CD14-positive monocyte (primary cell): ENCODE measurements at regions not wholly inside any gene's neighbourhood (a gene's known extent, or its start where the extent isn't known, plus 50 kb on each side); places are given as distances from the start of the nearest gene placed in this dataset.

Experiments
- DNase-seq, 3 donors: peaks; one replicate each; pipeline ENCODE4 v3.0.0-alpha.2; 2011 to 2022
- H2AFZ ChIP-seq: 2 replicates; pipeline ENCODE4 v1.6.0; 2012; ENCODE audit warnings: mild to moderate bottlenecking, low read depth, low read length, inconsistent platforms; ENCODE audit not compliant: insufficient read depth, poor library complexity, severe bottlenecking
- H3K27ac ChIP-seq, 2 donors: 1 replicate in 1 of 2; 2 replicates in 1 of 2; pipeline ENCODE4 v1.5.1; 2012 to 2013; ENCODE audit warnings: low read length in 2 of 2, control low read depth in 1 of 2, inconsistent platforms in 1 of 2, low read depth in 1 of 2, mild to moderate bottlenecking in 1 of 2
- H3K27me3 ChIP-seq, 2 donors: one replicate each; pipeline versions ENCODE4 v1.6.0 to v1.6.1; 2011 to 2013; ENCODE audit warnings: low read length in 2 of 2; ENCODE audit not compliant: control insufficient read depth in 2 of 2, insufficient read depth in 2 of 2
- H3K36me3 ChIP-seq, 2 donors: replicated peaks in 1 of 2; 1 replicate in 1 of 2; 2 replicates in 1 of 2; pipeline versions ENCODE4 v1.5.1 to v1.6.1; 2012 to 2013; ENCODE audit warnings: low read length in 2 of 2, control low read depth in 1 of 2, inconsistent platforms in 1 of 2, mild to moderate bottlenecking in 1 of 2; ENCODE audit not compliant: insufficient read depth in 2 of 2, control insufficient read depth in 1 of 2
- H3K4me1 ChIP-seq, 2 donors: 1 replicate in 1 of 2; 2 replicates in 1 of 2; pipeline versions ENCODE4 v1.5.1 to v1.6.1; 2012 to 2013; ENCODE audit warnings: low read length in 2 of 2, control low read depth in 1 of 2, inconsistent platforms in 1 of 2, mild to moderate bottlenecking in 1 of 2, moderate library complexity in 1 of 2; ENCODE audit not compliant: insufficient read depth in 2 of 2, control insufficient read depth in 1 of 2
- H3K4me2 ChIP-seq: replicated peaks from 2 replicates; pipeline ENCODE3; 2012; ENCODE audit warnings: low read length, moderate library complexity, mild to moderate bottlenecking; ENCODE audit not compliant: poor library complexity, severe bottlenecking; ENCODE audit errors: extremely low read depth
- H3K4me3 ChIP-seq, 3 experiments: fragments of 200-600 bp in 1 of 3; sonication (generic) in 1 of 3; replicated peaks in 1 of 3; 1 replicate in 2 of 3; 2 replicates in 1 of 3; pipeline ENCODE4 v1.5.1; 2011 to 2013; ENCODE audit warnings: low read length in 3 of 3, mild to moderate bottlenecking in 3 of 3, control low read depth in 2 of 3, low read depth in 2 of 3, inconsistent platforms in 1 of 3, moderate library complexity in 1 of 3
- H3K79me2 ChIP-seq: 2 replicates; pipeline ENCODE4 v1.6.0; 2012; ENCODE audit warnings: mild to moderate bottlenecking, control low read depth, inconsistent platforms, low read length, moderate library complexity; ENCODE audit not compliant: insufficient read depth
- H3K9ac ChIP-seq: 2 replicates; pipeline ENCODE4 v1.6.0; 2017; ENCODE audit warnings: low read length, mild to moderate bottlenecking; ENCODE audit not compliant: insufficient read depth, poor library complexity, severe bottlenecking
- H3K9me3 ChIP-seq, 2 donors: replicated peaks in 1 of 2; 1 replicate in 1 of 2; 2 replicates in 1 of 2; pipeline versions ENCODE4 v1.5.1 to v1.6.1; 2012 to 2013; ENCODE audit warnings: low read length in 2 of 2, control low read depth in 1 of 2; ENCODE audit not compliant: control insufficient read depth in 1 of 2, insufficient read depth in 1 of 2
- H4K20me1 ChIP-seq: 2 replicates; pipeline ENCODE4 v1.6.0; 2012; ENCODE audit warnings: mild to moderate bottlenecking, low read length, control low read depth, moderate library complexity; ENCODE audit not compliant: insufficient read depth
- H3K27ac Mint-ChIP-seq, 7 donors: one replicate each; pipeline ENCODE4 v1.8.0; 2020; ENCODE audit warnings: mild to moderate bottlenecking in 7 of 7, mixed read lengths in 7 of 7, moderate library complexity in 6 of 7, inconsistent platforms in 2 of 7
- H3K27me3 Mint-ChIP-seq, 3 donors: one replicate each; pipeline ENCODE4 v1.8.0; 2021 to 2022; ENCODE audit warnings: low read depth in 3 of 3, mild to moderate bottlenecking in 3 of 3, mixed read lengths in 3 of 3, moderate library complexity in 3 of 3, inconsistent platforms in 1 of 3
- H3K36me3 Mint-ChIP-seq, 2 donors: one replicate each; pipeline ENCODE4 v1.8.0; 2020; ENCODE audit warnings: mixed read lengths in 2 of 2, inconsistent platforms in 1 of 2, mild to moderate bottlenecking in 1 of 2
- H3K4me1 Mint-ChIP-seq: one replicate; pipeline ENCODE4 v1.8.0; 2020; ENCODE audit warnings: mild to moderate bottlenecking, mixed read lengths
- H3K4me3 Mint-ChIP-seq, 2 donors: one replicate each; pipeline ENCODE4 v1.8.0; 2020; ENCODE audit warnings: mild to moderate bottlenecking in 2 of 2, mixed read lengths in 2 of 2, moderate library complexity in 1 of 2
- H3K9me3 Mint-ChIP-seq, 7 donors: one replicate each; pipeline ENCODE4 v1.8.0; 2020 to 2022; ENCODE audit warnings: mixed read lengths in 7 of 7, mild to moderate bottlenecking in 6 of 7, moderate library complexity in 6 of 7, inconsistent platforms in 2 of 7
- WGBS: methylation state at CpG from one replicate; pipeline ENCODE4 v1.1.5; 2013; ENCODE audit warnings: missing lambda C conversion rate; ENCODE audit not compliant: insufficient coverage; 5-methylcytosine and 5-hydroxymethylcytosine counted together
- intact Hi-C, 2 donors: fragments of 100-400 bp; cut with micrococcal nuclease; formaldehyde crosslinking; loops; one replicate each; pipeline versions ENCODE4 v1.15.0 to v1.15.1; 2023
- TF ChIP-seq, protein P1 (sequence below): fragments of 200-600 bp; IDR thresholded peaks from one replicate; pipeline ENCODE4 v1.8.0; 2022; ENCODE audit warnings: antibody characterized with exemption, mild to moderate bottlenecking

DNA sequence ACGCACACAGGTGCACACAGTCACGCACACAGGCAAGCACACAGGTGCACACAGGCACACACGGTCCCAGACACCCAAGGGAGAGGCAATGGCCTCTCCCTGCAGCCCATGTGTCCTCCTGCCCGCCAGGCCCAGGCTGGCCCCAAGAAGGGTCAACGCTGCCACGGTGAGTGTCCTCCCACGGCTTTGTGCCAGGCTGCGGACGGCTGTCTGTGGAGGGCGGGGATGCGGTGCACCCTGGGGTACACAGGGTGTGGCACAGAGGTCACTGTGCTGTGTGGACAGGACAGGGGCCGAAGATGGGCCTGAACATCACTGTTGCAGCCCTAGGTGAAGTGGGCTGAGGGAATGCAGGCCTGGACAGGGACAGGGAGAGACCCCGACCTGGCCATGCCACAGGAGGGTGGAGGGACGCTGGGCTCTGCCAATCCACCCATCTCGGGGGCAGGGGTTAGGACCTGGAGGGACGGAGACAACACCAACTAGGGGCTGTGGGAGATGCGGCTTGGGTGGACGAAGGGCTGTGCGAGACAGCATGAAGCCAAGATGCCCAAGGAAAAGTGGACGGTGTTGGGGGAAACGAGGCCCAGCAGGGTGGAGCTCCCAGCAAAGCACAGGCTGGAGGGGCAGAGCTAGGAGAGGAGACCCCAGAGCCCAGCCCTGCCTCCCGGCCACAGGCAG lies 523.8 kb downstream of the BRD1 start:
- H3K36me3 Mint-ChIP-seq, result no peaks in the 10 kb centered on the region
- DNase-seq, result no peak
- H3K27me3 Mint-ChIP-seq, result peaks cover 5 to 8% (median 5%) of the 10 kb centered on the region in 3 donors
- no peaks in the 10 kb centered on the region for H3K4me1 ChIP-seq
- intact Hi-C loops, result no loop called here
- H3K4me3 Mint-ChIP-seq, result no peak overlapping the region
- no peaks in the 10 kb centered on the region for H3K79me2 ChIP-seq
- H4K20me1 ChIP-seq, result no peaks in the 10 kb centered on the region
- peaks cover 0 to 1% (median 0%) of the 10 kb centered on the region in 7 donors for H3K9me3 Mint-ChIP-seq
- TF ChIP-seq, protein P1, sequence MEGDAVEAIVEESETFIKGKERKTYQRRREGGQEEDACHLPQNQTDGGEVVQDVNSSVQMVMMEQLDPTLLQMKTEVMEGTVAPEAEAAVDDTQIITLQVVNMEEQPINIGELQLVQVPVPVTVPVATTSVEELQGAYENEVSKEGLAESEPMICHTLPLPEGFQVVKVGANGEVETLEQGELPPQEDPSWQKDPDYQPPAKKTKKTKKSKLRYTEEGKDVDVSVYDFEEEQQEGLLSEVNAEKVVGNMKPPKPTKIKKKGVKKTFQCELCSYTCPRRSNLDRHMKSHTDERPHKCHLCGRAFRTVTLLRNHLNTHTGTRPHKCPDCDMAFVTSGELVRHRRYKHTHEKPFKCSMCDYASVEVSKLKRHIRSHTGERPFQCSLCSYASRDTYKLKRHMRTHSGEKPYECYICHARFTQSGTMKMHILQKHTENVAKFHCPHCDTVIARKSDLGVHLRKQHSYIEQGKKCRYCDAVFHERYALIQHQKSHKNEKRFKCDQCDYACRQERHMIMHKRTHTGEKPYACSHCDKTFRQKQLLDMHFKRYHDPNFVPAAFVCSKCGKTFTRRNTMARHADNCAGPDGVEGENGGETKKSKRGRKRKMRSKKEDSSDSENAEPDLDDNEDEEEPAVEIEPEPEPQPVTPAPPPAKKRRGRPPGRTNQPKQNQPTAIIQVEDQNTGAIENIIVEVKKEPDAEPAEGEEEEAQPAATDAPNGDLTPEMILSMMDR, result no peak
- WGBS, result 89% methylated on average over 21 of the region's 22 CpGs
- no peak overlapping the region for H3K27ac ChIP-seq
- H2AFZ ChIP-seq, result no peak overlapping the region
- H3K36me3 ChIP-seq, result no peaks in the 10 kb centered on the region
- no peak overlapping the region for H3K4me2 ChIP-seq
- H3K9ac ChIP-seq, result no peak overlapping the region
- no peak overlapping the region for H3K27ac Mint-ChIP-seq
- peaks cover 0 to 4% of the 10 kb centered on the region in 2 donors for H3K27me3 ChIP-seq
- no peak overlapping the region for H3K4me3 ChIP-seq
- no peaks in the 10 kb centered on the region for H3K4me1 Mint-ChIP-seq
- no peaks in the 10 kb centered on the region for H3K9me3 ChIP-seq

DNA sequence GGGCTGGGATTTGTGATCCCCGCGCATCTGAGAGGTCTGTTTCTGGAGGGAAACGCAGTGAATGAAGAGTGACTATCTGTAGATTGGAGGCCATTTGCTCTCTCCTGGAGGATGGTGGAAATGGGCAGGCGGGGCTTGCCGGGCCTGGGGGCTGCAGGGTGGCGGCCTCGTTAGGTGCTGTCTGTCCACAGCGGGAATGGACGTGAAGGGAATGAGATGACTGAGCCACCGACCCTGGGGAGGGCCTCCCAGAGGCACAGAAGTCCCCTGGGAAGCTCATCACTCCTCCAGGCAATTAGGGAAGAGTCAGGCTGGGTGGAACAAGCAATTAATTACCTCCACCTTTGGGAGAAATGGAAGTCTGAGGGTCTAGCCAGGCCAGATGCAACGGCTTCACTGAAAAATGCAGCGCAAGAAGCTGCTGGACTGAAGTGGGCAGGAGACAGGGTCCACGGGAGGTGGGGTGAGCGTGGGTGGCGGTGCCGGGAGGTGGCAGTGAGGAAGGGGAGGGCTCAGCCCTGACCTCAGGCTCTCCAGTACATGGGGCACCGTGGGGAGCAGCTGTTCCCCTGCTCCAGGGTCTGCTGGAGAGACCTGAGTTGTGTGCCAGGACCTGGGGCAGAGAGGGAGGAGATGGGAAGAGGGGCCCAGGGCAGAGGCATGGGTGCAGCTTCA lies 524.5 kb downstream of the BRD1 start:
- WGBS, result 74% methylated on average over 12 of the region's 17 CpGs
- H3K4me2 ChIP-seq, result no peak overlapping the region
- no peaks in the 10 kb centered on the region for H3K4me1 ChIP-seq
- H3K4me3 Mint-ChIP-seq, result no peak overlapping the region
- no peaks in the 10 kb centered on the region for H3K4me1 Mint-ChIP-seq
- no peak overlapping the region for H3K27ac ChIP-seq
- no peaks in the 10 kb centered on the region for H3K9me3 ChIP-seq
- TF ChIP-seq, protein P1, result no peak
- H2AFZ ChIP-seq, result no peak overlapping the region
- H3K9me3 Mint-ChIP-seq, result peaks cover 0 to 2% (median 0%) of the 10 kb centered on the region in 7 donors
- no peaks in the 10 kb centered on the region for H3K79me2 ChIP-seq
- no peaks in the 10 kb centered on the region for H3K36me3 ChIP-seq
- no peak overlapping the region for H3K4me3 ChIP-seq
- H3K36me3 Mint-ChIP-seq, result no peaks in the 10 kb centered on the region
- H3K27me3 Mint-ChIP-seq, result peaks cover 4 to 8% (median 4%) of the 10 kb centered on the region in 3 donors
- H4K20me1 ChIP-seq, result no peaks in the 10 kb centered on the region
- no peak overlapping the region for H3K27ac Mint-ChIP-seq
- no peak for DNase-seq
- intact Hi-C loops, result no loop called here
- no peak overlapping the region for H3K9ac ChIP-seq
- no peaks in the 10 kb centered on the region for H3K27me3 ChIP-seq
